Keratinocyte (primary cell): ENCODE measurements at regions not wholly inside any gene's neighbourhood (a gene's known extent, or its start where the extent isn't known, plus 50 kb on each side); places are given as distances from the start of the nearest gene placed in this dataset.

Experiments
- DNase-seq: peaks from one replicate; pipeline ENCODE4 v3.0.0-alpha.2; 2011; ENCODE audit warnings: low read depth, missing footprints, low spot score
- FAIRE-seq: peaks from 2 replicates; lab custom pipeline; 2011; peaks lifted over from hg19 to GRCh38; lab: Jason Lieb, UNC
- H2AFZ ChIP-seq: 2 replicates; pipeline ENCODE4 v1.6.0; 2012; ENCODE audit warnings: low read length, control low read depth, inconsistent platforms; ENCODE audit not compliant: control insufficient read depth
- H3K27ac ChIP-seq: 2 replicates; pipeline ENCODE4 v1.5.1; 2011; ENCODE audit warnings: low read length; ENCODE audit not compliant: control insufficient read depth, insufficient read depth
- H3K27me3 ChIP-seq: 3 replicates; pipeline ENCODE4 v1.6.0; 2011; ENCODE audit warnings: low read length; ENCODE audit not compliant: control insufficient read depth, insufficient read depth; ENCODE audit errors: extremely low read depth
- H3K36me3 ChIP-seq, 2 experiments: 2 replicates in 1 of 2; 3 replicates in 1 of 2; pipeline ENCODE4 v1.5.1; 2011; ENCODE audit warnings: low read length in 2 of 2, mild to moderate bottlenecking in 1 of 2; ENCODE audit not compliant: control insufficient read depth in 2 of 2, insufficient read depth in 2 of 2; ENCODE audit errors: extremely low read depth in 1 of 2
- H3K4me1 ChIP-seq: 3 replicates; pipeline ENCODE4 v1.5.1; 2011; ENCODE audit warnings: low read length; ENCODE audit not compliant: control insufficient read depth, insufficient read depth; ENCODE audit errors: extremely low read depth
- H3K4me2 ChIP-seq: 3 replicates; pipeline ENCODE4 v1.6.0; 2011; ENCODE audit warnings: low read depth, low read length; ENCODE audit not compliant: control insufficient read depth, insufficient read depth; ENCODE audit errors: extremely low read depth
- H3K4me3 ChIP-seq, 3 experiments: fragments of 200-600 bp in 1 of 3; sonication (generic) in 1 of 3; 2 replicates in 2 of 3; 3 replicates in 1 of 3; pipeline ENCODE4 v1.5.1; 2011 to 2016; ENCODE audit warnings: low read length in 3 of 3, mild to moderate bottlenecking in 3 of 3, control low read depth in 2 of 3, inconsistent platforms in 1 of 3, low read depth in 1 of 3, mixed read lengths in 1 of 3, mixed run types in 1 of 3, moderate library complexity in 1 of 3; ENCODE audit not compliant: control insufficient read depth in 2 of 3, insufficient read depth in 2 of 3; ENCODE audit errors: extremely low read depth in 1 of 3
- H3K79me2 ChIP-seq: 2 replicates; pipeline ENCODE4 v1.6.0; 2012; ENCODE audit warnings: low read length; ENCODE audit not compliant: control insufficient read depth, insufficient read depth
- H3K9ac ChIP-seq: 3 replicates; pipeline ENCODE4 v1.6.0; 2011; ENCODE audit warnings: low read length; ENCODE audit not compliant: control insufficient read depth, insufficient read depth; ENCODE audit errors: extremely low read depth
- H3K9me1 ChIP-seq: 3 replicates; pipeline ENCODE4 v1.6.0; 2011; ENCODE audit warnings: low read length; ENCODE audit not compliant: control insufficient read depth, insufficient read depth; ENCODE audit errors: extremely low read depth
- H3K9me3 ChIP-seq: 2 replicates; pipeline ENCODE4 v1.5.1; 2012; ENCODE audit warnings: low read depth, low read length; ENCODE audit not compliant: control insufficient read depth
- H4K20me1 ChIP-seq: 3 replicates; pipeline ENCODE4 v1.6.0; 2011; ENCODE audit warnings: low read length; ENCODE audit not compliant: control insufficient read depth, insufficient read depth; ENCODE audit errors: extremely low read depth
- EZH2 ChIP-seq: IDR thresholded peaks from one replicate; pipeline ENCODE4 v1.6.1; 2012; ENCODE audit warnings: inconsistent platforms, mild to moderate bottlenecking, low read length, moderate library complexity
- dilution Hi-C: fragments of 300-500 bp; cut with MboI; formaldehyde crosslinking; loops from one replicate; pipeline ENCODE4 v1.7.0; 2020; ENCODE audit warnings: low sequenced_read_pairs; ENCODE audit not compliant: extremely low pct_ligation_motif_present
- TF ChIP-seq, protein P1 (sequence below), 3 experiments: IDR thresholded peaks in 1 of 3; conservative IDR thresholded peaks in 1 of 3; optimal IDR thresholded peaks in 1 of 3; 2 replicates in 2 of 3; 3 replicates in 1 of 3; pipeline versions ENCODE3 to v1.5.1; 2011; ENCODE audit warnings: low read length in 3 of 3, mild to moderate bottlenecking in 3 of 3, moderate library complexity in 2 of 3, control low read depth in 1 of 3, inconsistent platforms in 1 of 3; ENCODE audit not compliant: insufficient read depth in 2 of 3; ENCODE audit errors: extremely low read depth in 1 of 3

DNA sequence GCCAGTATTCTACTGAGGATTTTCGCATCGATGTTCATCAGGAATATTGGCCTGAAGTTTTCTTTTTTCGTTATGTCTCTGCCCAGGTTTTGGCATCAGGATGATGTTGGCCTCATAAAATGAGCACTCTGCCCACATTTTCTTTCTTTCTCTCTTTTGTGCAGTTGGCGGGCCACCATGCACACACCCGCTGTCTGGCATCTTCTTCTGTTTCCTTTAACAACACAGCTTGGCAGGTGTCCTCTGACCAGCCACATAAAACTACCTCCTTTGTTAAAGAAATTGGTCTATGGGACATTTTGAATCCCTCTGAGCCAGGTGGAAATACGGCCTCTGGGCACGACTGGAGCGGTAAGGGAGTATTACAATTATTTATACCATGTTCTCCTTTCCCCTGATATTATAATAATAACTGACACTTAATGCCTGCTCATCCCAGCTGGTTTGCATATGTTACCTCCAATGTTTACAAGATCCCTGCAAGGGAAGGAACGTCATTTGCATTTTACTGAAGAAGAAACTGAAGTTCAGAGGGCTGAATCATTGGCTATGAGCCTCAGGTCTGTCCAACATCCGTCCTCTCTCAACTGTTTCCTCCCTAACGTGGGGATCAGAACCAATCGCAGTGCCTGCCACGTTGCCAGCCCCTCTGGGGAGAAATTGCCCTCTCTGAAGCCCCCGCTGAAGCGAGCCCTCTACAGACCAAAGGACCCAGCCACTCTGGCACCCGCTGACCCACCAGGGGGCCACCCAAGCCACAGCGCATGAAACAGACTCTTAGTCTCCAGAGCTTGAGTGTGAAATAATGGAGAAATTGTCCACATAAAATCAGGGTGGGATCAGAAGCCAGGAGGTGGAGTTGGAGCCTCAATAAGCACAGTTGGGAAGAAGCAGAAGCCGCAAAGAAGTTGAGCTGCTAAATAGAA lies 125.0 kb upstream of the FOXK1 start:
- Histone ChIP-seq H3K79me2 (no peaks in the 10 kb centered on the region), H3K4me2 (no peak overlapping the region), H2AFZ (no peak overlapping the region), H3K9me1 (no peaks in the 10 kb centered on the region), H3K27me3 (no peaks in the 10 kb centered on the region), H3K27ac (no peak overlapping the region), H3K36me3 (no peaks in the 10 kb centered on the region), H3K4me3 (no peak overlapping the region), H3K9me3 (no peaks in the 10 kb centered on the region), H3K4me1 (no peaks in the 10 kb centered on the region), H4K20me1 (no peaks in the 10 kb centered on the region), H3K9ac (no peak overlapping the region)
- dilution Hi-C loops = no loop called here
- FAIRE-seq (no peak), DNase-seq (no peak)
- TF ChIP-seq, protein P1, sequence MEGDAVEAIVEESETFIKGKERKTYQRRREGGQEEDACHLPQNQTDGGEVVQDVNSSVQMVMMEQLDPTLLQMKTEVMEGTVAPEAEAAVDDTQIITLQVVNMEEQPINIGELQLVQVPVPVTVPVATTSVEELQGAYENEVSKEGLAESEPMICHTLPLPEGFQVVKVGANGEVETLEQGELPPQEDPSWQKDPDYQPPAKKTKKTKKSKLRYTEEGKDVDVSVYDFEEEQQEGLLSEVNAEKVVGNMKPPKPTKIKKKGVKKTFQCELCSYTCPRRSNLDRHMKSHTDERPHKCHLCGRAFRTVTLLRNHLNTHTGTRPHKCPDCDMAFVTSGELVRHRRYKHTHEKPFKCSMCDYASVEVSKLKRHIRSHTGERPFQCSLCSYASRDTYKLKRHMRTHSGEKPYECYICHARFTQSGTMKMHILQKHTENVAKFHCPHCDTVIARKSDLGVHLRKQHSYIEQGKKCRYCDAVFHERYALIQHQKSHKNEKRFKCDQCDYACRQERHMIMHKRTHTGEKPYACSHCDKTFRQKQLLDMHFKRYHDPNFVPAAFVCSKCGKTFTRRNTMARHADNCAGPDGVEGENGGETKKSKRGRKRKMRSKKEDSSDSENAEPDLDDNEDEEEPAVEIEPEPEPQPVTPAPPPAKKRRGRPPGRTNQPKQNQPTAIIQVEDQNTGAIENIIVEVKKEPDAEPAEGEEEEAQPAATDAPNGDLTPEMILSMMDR (optimal IDR thresholded peaks at IDR 0.05 in 1 of 3, IDR thresholded peaks at IDR 0.05 in 1 of 3, conservative IDR thresholded peaks at IDR 0.05 in 1 of 3; ENCODE audit: extremely low read depth in 1 of 3, insufficient read depth in 2 of 3, low read length in 3 of 3) = no peak
- no peak for TF ChIP-seq EZH2

DNA sequence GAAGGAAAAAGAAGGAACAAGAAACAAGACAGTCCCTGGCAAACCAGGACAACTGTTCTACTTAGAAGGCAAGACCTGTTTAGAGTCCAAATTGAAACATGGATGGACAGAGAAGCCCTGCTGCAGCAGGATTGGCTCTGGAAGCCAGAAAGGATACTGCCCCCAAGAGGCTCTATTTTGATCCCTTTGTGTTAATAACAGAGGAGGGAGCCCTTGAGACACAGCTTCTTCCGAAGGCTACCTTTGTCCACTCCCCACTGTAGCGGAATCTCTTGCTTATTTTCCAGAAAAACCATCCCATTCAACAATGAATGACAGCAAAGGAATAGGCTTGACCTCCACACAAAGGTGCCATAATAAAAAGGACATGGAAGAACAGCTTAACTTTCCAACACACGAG lies 120.3 kb upstream of the FOXK1 start:
- FAIRE-seq (no peak), DNase-seq (no peak)
- no peak overlapping the region for H3K27ac ChIP-seq
- no peak overlapping the region for H3K9ac ChIP-seq
- no peak for TF ChIP-seq EZH2
- TF ChIP-seq, protein P1 (optimal IDR thresholded peaks at IDR 0.05 in 1 of 3, IDR thresholded peaks at IDR 0.05 in 1 of 3, conservative IDR thresholded peaks at IDR 0.05 in 1 of 3; ENCODE audit: extremely low read depth in 1 of 3, insufficient read depth in 2 of 3, low read length in 3 of 3) = no peak
- no peaks in the 10 kb centered on the region for H3K9me1 ChIP-seq
- H3K4me3 ChIP-seq = no peak overlapping the region
- H4K20me1 ChIP-seq = no peaks in the 10 kb centered on the region
- H3K9me3 ChIP-seq = no peaks in the 10 kb centered on the region
- H3K4me1 ChIP-seq = no peaks in the 10 kb centered on the region
- no peaks in the 10 kb centered on the region for H3K27me3 ChIP-seq
- H3K4me2 ChIP-seq = no peak overlapping the region
- no peaks in the 10 kb centered on the region for H3K79me2 ChIP-seq
- H3K36me3 ChIP-seq = no peaks in the 10 kb centered on the region
- no peak overlapping the region for H2AFZ ChIP-seq
- dilution Hi-C loops = no loop called here
